ENCODE measurements at regions not wholly inside any gene's neighbourhood (a gene's known extent, or its start where the extent isn't known, plus 50 kb on each side); places are given as distances from the start of the nearest gene placed in this dataset.

- Histone ChIP-seq H2AFZ (ENCODE audit: insufficient read depth, low read length, poor library complexity) (no peak overlapping the region), H4K8ac (ENCODE audit: low read depth, low read length) (no peak overlapping the region), H3K79me1 (ENCODE audit: low read length) (peaks cover 3% of the 10 kb centered on the region), H4K91ac (ENCODE audit: low read depth, low read length) (no peak overlapping the region), H3K14ac (ENCODE audit: low read length) (no peak overlapping the region), H3K23ac (ENCODE audit: low read length) (no peak overlapping the region), H2BK120ac (ENCODE audit: insufficient read depth, low read length, poor library complexity) (no peak overlapping the region), H2AK5ac (ENCODE audit: low read length) (no peak overlapping the region), H3K18ac (ENCODE audit: low read length) (no peak overlapping the region), H3K4me1 (ENCODE audit: control insufficient read depth in 1 of 2, insufficient read depth in 2 of 2, low read length in 2 of 2) (peaks cover 3% of the 10 kb centered on the region in 2 experiments), H3K27ac (ENCODE audit: low read depth, low read length) (no peak overlapping the region), H3K9ac (ENCODE audit: low read length) (no peak overlapping the region), H3K4me3 (ENCODE audit: low read depth, low read length) (peak overlapping the region; percentile 19), H3K79me2 (ENCODE audit: control insufficient read depth, insufficient read depth, low read length, poor library complexity) (no peaks in the 10 kb centered on the region), H4K12ac (ENCODE audit: low read depth, low read length) (no peak overlapping the region), H3K4me2 (ENCODE audit: low read length) (no peak overlapping the region), H3K27me3 (ENCODE audit: insufficient read depth, low read length) (no peaks in the 10 kb centered on the region), H3K4ac (ENCODE audit: low read depth, low read length) (no peak overlapping the region), H3K9me3 (ENCODE audit: insufficient read depth, low read depth, low read length) (peaks cover 2% of the 10 kb centered on the region), H3K36me3 (ENCODE audit: control insufficient read depth in 1 of 2, insufficient read depth in 2 of 2, low read length in 2 of 2) (no peaks in the 10 kb centered on the region), H2BK12ac (ENCODE audit: low read length) (no peak overlapping the region), H2BK5ac (ENCODE audit: low read depth, low read length, poor library complexity) (no peak overlapping the region)
- DNase-seq, result no peak
- WGBS (ENCODE audit: extremely low coverage, insufficient coverage, insufficient read length), result no CpG with 5 or more reads among the region's 3 CpGs
Measured at GRCh38 chr17:51421525-51421924, 161.2 kb downstream of the UTP18 start.

- no CpG with 5 or more reads among the region's 3 CpGs for WGBS (ENCODE audit: extremely low coverage, insufficient coverage, insufficient read length)
- H2AK5ac ChIP-seq (ENCODE audit: low read length), result no peak overlapping the region
- H3K4me2 ChIP-seq (ENCODE audit: low read length), result no peak overlapping the region
Measured at GRCh38 chr17:51422634-51423033, 162.3 kb downstream of the UTP18 start.

DNA sequence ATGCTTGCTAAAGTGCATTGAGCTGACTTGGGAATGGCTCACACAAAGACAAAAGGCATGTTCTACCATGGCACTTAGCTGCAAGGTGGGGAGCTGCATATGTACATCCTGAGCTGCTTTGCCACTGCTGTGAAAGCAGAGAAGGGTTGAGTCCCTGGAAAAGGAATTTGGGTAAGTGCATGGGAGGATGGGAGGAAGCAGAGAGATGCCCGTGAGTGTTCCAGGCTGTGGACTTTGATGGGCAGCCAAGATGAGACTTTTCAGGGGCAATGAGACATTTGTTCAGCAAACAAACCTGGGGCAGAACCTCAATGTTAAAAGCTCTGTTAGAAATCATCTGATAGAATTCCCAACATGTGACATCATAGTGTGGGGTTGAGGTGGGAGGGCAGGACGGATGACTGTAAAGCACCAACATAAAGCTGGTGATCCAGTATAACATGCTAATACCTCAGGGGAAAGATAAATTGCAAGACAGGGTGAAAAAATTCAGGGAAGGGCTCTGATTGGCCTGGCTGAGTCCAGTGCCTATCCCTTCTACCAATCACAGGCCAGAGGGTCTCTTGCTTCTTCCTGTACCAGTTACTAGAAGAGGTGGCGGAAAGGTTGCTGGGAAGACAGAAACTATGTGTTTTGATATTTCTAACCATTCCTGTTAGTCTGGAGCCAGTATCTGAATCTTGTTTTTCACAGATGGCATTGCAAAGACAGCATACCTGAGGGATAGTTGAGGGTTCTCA is 163.2 kb downstream of the UTP18 start:
- Histone ChIP-seq H3K4me2 (ENCODE audit: low read length) (no peak overlapping the region), H3K27me3 (ENCODE audit: insufficient read depth, low read length) (no peaks in the 10 kb centered on the region), H2BK12ac (ENCODE audit: low read length) (no peak overlapping the region), H3K9ac (ENCODE audit: low read length) (no peak overlapping the region), H3K79me2 (ENCODE audit: control insufficient read depth, insufficient read depth, low read length, poor library complexity) (no peaks in the 10 kb centered on the region), H3K23ac (ENCODE audit: low read length) (no peak overlapping the region), H3K27ac (ENCODE audit: low read depth, low read length) (peak overlapping the region; percentile 31), H3K9me3 (ENCODE audit: insufficient read depth, low read depth, low read length) (peaks cover 2% of the 10 kb centered on the region), H2AK5ac (ENCODE audit: low read length) (no peak overlapping the region), H3K14ac (ENCODE audit: low read length) (no peak overlapping the region), H2AFZ (ENCODE audit: insufficient read depth, low read length, poor library complexity) (no peak overlapping the region), H2BK5ac (ENCODE audit: low read depth, low read length, poor library complexity) (no peak overlapping the region), H3K18ac (ENCODE audit: low read length) (no peak overlapping the region), H3K4me3 (ENCODE audit: low read depth, low read length) (no peak overlapping the region), H3K4ac (ENCODE audit: low read depth, low read length) (no peak overlapping the region), H2BK120ac (ENCODE audit: insufficient read depth, low read length, poor library complexity) (peak overlapping the region; percentile 9), H3K36me3 (ENCODE audit: control insufficient read depth in 1 of 2, insufficient read depth in 2 of 2, low read length in 2 of 2) (no peaks in the 10 kb centered on the region), H4K12ac (ENCODE audit: low read depth, low read length) (no peak overlapping the region), H3K4me1 (ENCODE audit: control insufficient read depth in 1 of 2, insufficient read depth in 2 of 2, low read length in 2 of 2) (peaks cover 5 to 6% of the 10 kb centered on the region in 2 experiments), H4K91ac (ENCODE audit: low read depth, low read length) (no peak overlapping the region), H4K8ac (ENCODE audit: low read depth, low read length) (no peak overlapping the region), H3K79me1 (ENCODE audit: low read length) (peaks cover 3% of the 10 kb centered on the region)
- DNase-seq, result peak; percentile 48 to 78
- no CpG with 5 or more reads among the region's 3 CpGs for WGBS (ENCODE audit: extremely low coverage, insufficient coverage, insufficient read length)

More at GRCh38 chr17:51422634-51423033, 162.3 kb downstream of the UTP18 start:
- H2BK120ac ChIP-seq (ENCODE audit: insufficient read depth, low read length, poor library complexity), result no peak overlapping the region
- H4K91ac ChIP-seq (ENCODE audit: low read depth, low read length), result no peak overlapping the region
- H3K14ac ChIP-seq (ENCODE audit: low read length), result no peak overlapping the region
- no peaks in the 10 kb centered on the region for H3K79me2 ChIP-seq (ENCODE audit: control insufficient read depth, insufficient read depth, low read length, poor library complexity)
- peaks cover 5% of the 10 kb centered on the region in 2 experiments for H3K4me1 ChIP-seq (ENCODE audit: control insufficient read depth in 1 of 2, insufficient read depth in 2 of 2, low read length in 2 of 2)
- no peak overlapping the region for H3K4ac ChIP-seq (ENCODE audit: low read depth, low read length)
- no peak overlapping the region for H2BK5ac ChIP-seq (ENCODE audit: low read depth, low read length, poor library complexity)
- H2BK12ac ChIP-seq (ENCODE audit: low read length), result no peak overlapping the region
- no peak overlapping the region for H3K4me3 ChIP-seq (ENCODE audit: low read depth, low read length)
- H4K12ac ChIP-seq (ENCODE audit: low read depth, low read length), result no peak overlapping the region
- H3K27me3 ChIP-seq (ENCODE audit: insufficient read depth, low read length), result no peaks in the 10 kb centered on the region
- no peak overlapping the region for H2AFZ ChIP-seq (ENCODE audit: insufficient read depth, low read length, poor library complexity)
- H3K79me1 ChIP-seq (ENCODE audit: low read length), result peaks cover 3% of the 10 kb centered on the region
- no peak for DNase-seq
- no peak overlapping the region for H3K9ac ChIP-seq (ENCODE audit: low read length)
- H4K8ac ChIP-seq (ENCODE audit: low read depth, low read length), result no peak overlapping the region
- H3K9me3 ChIP-seq (ENCODE audit: insufficient read depth, low read depth, low read length), result peaks cover 2% of the 10 kb centered on the region
- H3K18ac ChIP-seq (ENCODE audit: low read length), result no peak overlapping the region
- no peaks in the 10 kb centered on the region for H3K36me3 ChIP-seq (ENCODE audit: control insufficient read depth in 1 of 2, insufficient read depth in 2 of 2, low read length in 2 of 2)
- H3K23ac ChIP-seq (ENCODE audit: low read length), result no peak overlapping the region
- no peak overlapping the region for H3K27ac ChIP-seq (ENCODE audit: low read depth, low read length)

DNA sequence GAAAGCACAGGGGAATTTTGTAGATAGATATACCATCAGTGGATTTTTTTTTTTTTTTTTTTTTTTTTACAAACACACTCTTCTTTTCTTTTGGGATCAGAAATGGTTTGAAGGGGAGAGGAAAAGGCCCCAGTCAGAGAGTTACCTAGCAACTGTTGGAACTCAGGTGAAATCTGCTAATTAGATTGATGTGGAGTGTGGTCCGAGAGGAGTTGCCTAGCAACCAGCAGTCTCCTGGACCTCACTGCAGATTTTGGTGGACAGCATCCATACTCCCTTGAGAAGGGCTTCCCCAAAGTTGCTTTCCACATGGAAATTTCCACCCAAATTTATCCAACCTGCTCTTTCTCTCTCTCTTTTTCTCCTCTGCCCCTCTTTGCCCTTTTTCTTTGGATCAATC is 165.4 kb downstream of the UTP18 start:
- no CpG with 5 or more reads among the region's 1 CpG for WGBS (ENCODE audit: extremely low coverage, insufficient coverage, insufficient read length)
- no peak overlapping the region for H2AK5ac ChIP-seq (ENCODE audit: low read length)
- peaks cover 3% of the 10 kb centered on the region for H3K79me1 ChIP-seq (ENCODE audit: low read length)
- H3K14ac ChIP-seq (ENCODE audit: low read length), result no peak overlapping the region
- no peak overlapping the region for H2BK5ac ChIP-seq (ENCODE audit: low read depth, low read length, poor library complexity)
- H3K9ac ChIP-seq (ENCODE audit: low read length), result no peak overlapping the region
- H3K27ac ChIP-seq (ENCODE audit: low read depth, low read length), result no peak overlapping the region
- no peak overlapping the region for H2AFZ ChIP-seq (ENCODE audit: insufficient read depth, low read length, poor library complexity)
- H3K4ac ChIP-seq (ENCODE audit: low read depth, low read length), result no peak overlapping the region
- no peaks in the 10 kb centered on the region for H3K79me2 ChIP-seq (ENCODE audit: control insufficient read depth, insufficient read depth, low read length, poor library complexity)
- H4K8ac ChIP-seq (ENCODE audit: low read depth, low read length), result no peak overlapping the region
- peaks cover 5 to 6% of the 10 kb centered on the region in 2 experiments for H3K4me1 ChIP-seq (ENCODE audit: control insufficient read depth in 1 of 2, insufficient read depth in 2 of 2, low read length in 2 of 2)
- no peak overlapping the region for H2BK12ac ChIP-seq (ENCODE audit: low read length)
- no peak overlapping the region for H3K4me2 ChIP-seq (ENCODE audit: low read length)
- H3K9me3 ChIP-seq (ENCODE audit: insufficient read depth, low read depth, low read length), result peaks cover 2% of the 10 kb centered on the region
- H3K23ac ChIP-seq (ENCODE audit: low read length), result no peak overlapping the region
- H3K27me3 ChIP-seq (ENCODE audit: insufficient read depth, low read length), result no peaks in the 10 kb centered on the region
- no peak for DNase-seq
- H3K4me3 ChIP-seq (ENCODE audit: low read depth, low read length), result no peak overlapping the region
- H4K91ac ChIP-seq (ENCODE audit: low read depth, low read length), result no peak overlapping the region
- no peak overlapping the region for H2BK120ac ChIP-seq (ENCODE audit: insufficient read depth, low read length, poor library complexity)
- H4K12ac ChIP-seq (ENCODE audit: low read depth, low read length), result no peak overlapping the region
- no peaks in the 10 kb centered on the region for H3K36me3 ChIP-seq (ENCODE audit: control insufficient read depth in 1 of 2, insufficient read depth in 2 of 2, low read length in 2 of 2)
- no peak overlapping the region for H3K18ac ChIP-seq (ENCODE audit: low read length)

Data from trophoblast cell (in vitro differentiated cells and primary cell).